Brain pericyte (primary cell): ENCODE measurements at regions not wholly inside any gene's neighbourhood (a gene's known extent, or its start where the extent isn't known, plus 50 kb on each side); places are given as distances from the start of the nearest gene placed in this dataset.
"Not testable (repeated sequence)": the region's sequence is repeated elsewhere in the genome, so short reads cannot be mapped to it uniquely, and the experiment has no call there.

Source experiments
- DNase-seq: peaks from one replicate; pipeline ENCODE4 v3.0.0-alpha.2; 2012; ENCODE audit warnings: low read depth, low spot score

GRCh38 chr15:19899021-19899824 is 642.4 kb downstream of the GOLGA6L6 start:
- DNase-seq = no peak

- not testable (repeated sequence) for DNase-seq
Observed at GRCh38 chr15:19888811-19889210, 652.8 kb downstream of the GOLGA6L6 start.

- not testable (repeated sequence) for DNase-seq
Observed at GRCh38 chr15:19844061-19844460, 697.5 kb downstream of the GOLGA6L6 start.
